ENCODE measurements at regions not wholly inside any gene's neighbourhood (a gene's known extent, or its start where the extent isn't known, plus 50 kb on each side); places are given as distances from the start of the nearest gene placed in this dataset.

DNA sequence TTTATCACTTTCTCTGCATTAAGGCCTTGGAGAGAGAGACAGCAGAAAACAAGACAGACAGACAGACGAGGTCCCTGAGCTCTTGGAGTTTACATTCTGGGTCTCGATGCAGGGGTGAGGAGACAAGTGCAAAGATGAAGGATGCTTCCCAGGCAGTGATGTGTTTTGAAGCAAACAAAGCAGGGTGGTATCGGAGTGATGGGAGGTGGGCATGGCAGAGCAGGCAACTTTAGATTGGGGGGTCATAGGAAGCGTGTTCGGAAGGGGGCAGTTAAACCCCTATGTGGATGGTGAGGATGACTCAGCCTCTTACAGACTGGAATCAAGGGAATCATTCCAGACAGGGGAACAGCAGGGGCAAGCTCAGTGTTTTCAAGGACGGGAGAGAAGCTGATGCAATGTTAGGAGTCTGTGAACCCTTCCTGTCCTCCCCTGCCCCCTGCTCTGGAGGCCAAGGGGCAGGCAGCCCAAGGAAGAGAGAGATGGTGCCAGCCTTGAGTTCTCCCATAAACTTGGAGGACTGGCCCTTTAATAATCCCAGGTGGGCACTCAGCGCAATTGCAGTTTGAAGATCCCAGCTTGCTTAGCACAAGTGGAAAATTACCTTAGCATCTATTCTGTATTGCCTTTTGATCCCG is 180.2 kb downstream of the CHST1 start:
- POLR2A ChIA-PET (ENCODE audit: unreplicated experiment): no interaction called here
- DNase-seq (no peak), ATAC-seq (ENCODE audit: low read depth) (no peak)
- dilution Hi-C loops (cut with HindIII; ENCODE audit: low sequenced_read_pairs, unreplicated experiment) (no loop called here), intact Hi-C loops (cut with micrococcal nuclease) (no loop called here), in situ Hi-C loops (cut with MboI; ENCODE audit: low sequenced_read_pairs) (no loop called here)
- Histone ChIP-seq H3K36me3 (ENCODE audit: control insufficient read depth, insufficient read depth, low read length) (no peaks in the 10 kb centered on the region), H2BK120ac (ENCODE audit: low read depth, low read length) (no peak overlapping the region), H4K8ac (ENCODE audit: low read depth in 2 of 2, low read length in 2 of 2) (no peak overlapping the region), H2BK5ac (ENCODE audit: low read depth, low read length, poor library complexity, severe bottlenecking) (no peak overlapping the region), H3K18ac (ENCODE audit: low read depth, low read length) (no peak overlapping the region), H2AFZ (replicated peaks; ENCODE audit: low read length, poor library complexity) (no peak overlapping the region), H3K9me3 (ENCODE audit: control insufficient read depth, insufficient read depth, low read length) (no peaks in the 10 kb centered on the region), H3K4me1 (ENCODE audit: control insufficient read depth, insufficient read depth, low read length) (no peaks in the 10 kb centered on the region), H3K56ac (ENCODE audit: extremely low read depth, insufficient read depth, low read length) (no peak overlapping the region), H2BK20ac (ENCODE audit: low read depth, low read length) (no peak overlapping the region), H3K4ac (ENCODE audit: low read depth, low read length) (no peak overlapping the region), H3K27me3 (ENCODE audit: control insufficient read depth, insufficient read depth, low read length) (peaks cover 2% of the 10 kb centered on the region; the same call in 1 of the 2 replicates), H3K9me1 (ENCODE audit: insufficient read depth, low read length) (no peaks in the 10 kb centered on the region), H3K23ac (ENCODE audit: low read depth, low read length) (no peak overlapping the region), H3K9ac (ENCODE audit: low read depth, low read length) (no peak overlapping the region), H3K4me2 (ENCODE audit: low read depth, low read length) (no peak overlapping the region), H3K14ac (replicated peaks; ENCODE audit: low read depth, low read length) (no peak overlapping the region), H2BK15ac (ENCODE audit: low read depth, low read length) (no peak overlapping the region), H2AK5ac (ENCODE audit: low read depth, low read length) (no peak overlapping the region), H3K4me3 (ENCODE audit: insufficient read depth, low read depth, low read length) (no peak overlapping the region), H3K27ac (ENCODE audit: insufficient read depth, low read length) (no peak overlapping the region), H4K5ac (ENCODE audit: low read depth, low read length) (no peak overlapping the region), H2AK9ac (replicated peaks; ENCODE audit: low read depth, low read length, poor library complexity) (no peak overlapping the region), H4K91ac (ENCODE audit: insufficient read depth, low read depth, low read length) (no peak overlapping the region), H4K20me1 (ENCODE audit: insufficient read depth, low read length) (no peaks in the 10 kb centered on the region), H3K79me1 (ENCODE audit: low read depth in 1 of 2, low read length in 2 of 2) (no peaks in the 10 kb centered on the region)
- CTCF ChIA-PET: no interaction called here
- no peak for TF ChIP-seq MXI1 (IDR thresholded peaks at IDR 0.05; ENCODE audit: borderline replicate concordance, low read depth, low read length)
- no peak for TF ChIP-seq POLR2A (IDR thresholded peaks at IDR 0.05; ENCODE audit: low read depth, low read length)
- TF ChIP-seq CHD1 (IDR thresholded peaks at IDR 0.05; ENCODE audit: low read depth, low read length): no peak
- TF ChIP-seq RCOR1 (IDR thresholded peaks at IDR 0.05; ENCODE audit: insufficient replicate concordance, low read length): no peak
- no peak for TF ChIP-seq CEBPB (IDR thresholded peaks at IDR 0.05; ENCODE audit: low read depth, low read length)
- no peak for TF ChIP-seq RAD21 (IDR thresholded peaks at IDR 0.05; ENCODE audit: low read length)
- TF ChIP-seq RFX5 (IDR thresholded peaks at IDR 0.05; ENCODE audit: low read depth, low read length): no peak
- TF ChIP-seq, protein P1, sequence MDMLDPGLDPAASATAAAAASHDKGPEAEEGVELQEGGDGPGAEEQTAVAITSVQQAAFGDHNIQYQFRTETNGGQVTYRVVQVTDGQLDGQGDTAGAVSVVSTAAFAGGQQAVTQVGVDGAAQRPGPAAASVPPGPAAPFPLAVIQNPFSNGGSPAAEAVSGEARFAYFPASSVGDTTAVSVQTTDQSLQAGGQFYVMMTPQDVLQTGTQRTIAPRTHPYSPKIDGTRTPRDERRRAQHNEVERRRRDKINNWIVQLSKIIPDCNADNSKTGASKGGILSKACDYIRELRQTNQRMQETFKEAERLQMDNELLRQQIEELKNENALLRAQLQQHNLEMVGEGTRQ (IDR thresholded peaks at IDR 0.05; ENCODE audit: low read depth, low read length): no peak
- no peak for TF ChIP-seq MAZ (IDR thresholded peaks at IDR 0.05; ENCODE audit: borderline replicate concordance, low read depth, low read length)
- TF ChIP-seq SMC3 (IDR thresholded peaks at IDR 0.05; ENCODE audit: low read depth, low read length): no peak
- TF ChIP-seq, protein P2, sequence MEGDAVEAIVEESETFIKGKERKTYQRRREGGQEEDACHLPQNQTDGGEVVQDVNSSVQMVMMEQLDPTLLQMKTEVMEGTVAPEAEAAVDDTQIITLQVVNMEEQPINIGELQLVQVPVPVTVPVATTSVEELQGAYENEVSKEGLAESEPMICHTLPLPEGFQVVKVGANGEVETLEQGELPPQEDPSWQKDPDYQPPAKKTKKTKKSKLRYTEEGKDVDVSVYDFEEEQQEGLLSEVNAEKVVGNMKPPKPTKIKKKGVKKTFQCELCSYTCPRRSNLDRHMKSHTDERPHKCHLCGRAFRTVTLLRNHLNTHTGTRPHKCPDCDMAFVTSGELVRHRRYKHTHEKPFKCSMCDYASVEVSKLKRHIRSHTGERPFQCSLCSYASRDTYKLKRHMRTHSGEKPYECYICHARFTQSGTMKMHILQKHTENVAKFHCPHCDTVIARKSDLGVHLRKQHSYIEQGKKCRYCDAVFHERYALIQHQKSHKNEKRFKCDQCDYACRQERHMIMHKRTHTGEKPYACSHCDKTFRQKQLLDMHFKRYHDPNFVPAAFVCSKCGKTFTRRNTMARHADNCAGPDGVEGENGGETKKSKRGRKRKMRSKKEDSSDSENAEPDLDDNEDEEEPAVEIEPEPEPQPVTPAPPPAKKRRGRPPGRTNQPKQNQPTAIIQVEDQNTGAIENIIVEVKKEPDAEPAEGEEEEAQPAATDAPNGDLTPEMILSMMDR (conservative IDR thresholded peaks at IDR 0.05; ENCODE audit: low read depth, low read length): no peak
- no peak for TF ChIP-seq NFE2L2 (IDR thresholded peaks at IDR 0.05; ENCODE audit: low read depth, low read length)
- TF ChIP-seq, protein P3, sequence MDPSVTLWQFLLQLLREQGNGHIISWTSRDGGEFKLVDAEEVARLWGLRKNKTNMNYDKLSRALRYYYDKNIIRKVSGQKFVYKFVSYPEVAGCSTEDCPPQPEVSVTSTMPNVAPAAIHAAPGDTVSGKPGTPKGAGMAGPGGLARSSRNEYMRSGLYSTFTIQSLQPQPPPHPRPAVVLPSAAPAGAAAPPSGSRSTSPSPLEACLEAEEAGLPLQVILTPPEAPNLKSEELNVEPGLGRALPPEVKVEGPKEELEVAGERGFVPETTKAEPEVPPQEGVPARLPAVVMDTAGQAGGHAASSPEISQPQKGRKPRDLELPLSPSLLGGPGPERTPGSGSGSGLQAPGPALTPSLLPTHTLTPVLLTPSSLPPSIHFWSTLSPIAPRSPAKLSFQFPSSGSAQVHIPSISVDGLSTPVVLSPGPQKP (IDR thresholded peaks at IDR 0.05; ENCODE audit: borderline replicate concordance, low read depth, low read length): no peak
- TF ChIP-seq FOS (IDR thresholded peaks at IDR 0.05; ENCODE audit: low read depth, low read length): no peak
- no peak for TF ChIP-seq BHLHE40 (IDR thresholded peaks at IDR 0.05; ENCODE audit: low read depth, low read length)
- BruUV-seq (replicated peaks): no TSS peak
- WGBS, 2 experiments (ENCODE audit: extremely low coverage in 2 of 2, insufficient read length in 1 of 2): 88% methylated on average over 4 of the region's 8 CpGs; no CpG with 5 or more reads in 1 of the 2 experiments

Measured in IMR-90 (cell line).